ENCODE measurements at regions not wholly inside any gene's neighbourhood (a gene's known extent, or its start where the extent isn't known, plus 50 kb on each side); places are given as distances from the start of the nearest gene placed in this dataset.
"Not testable (repeated sequence)": the region's sequence is repeated elsewhere in the genome, so short reads cannot be mapped to it uniquely, and the experiment has no call there.

DNA sequence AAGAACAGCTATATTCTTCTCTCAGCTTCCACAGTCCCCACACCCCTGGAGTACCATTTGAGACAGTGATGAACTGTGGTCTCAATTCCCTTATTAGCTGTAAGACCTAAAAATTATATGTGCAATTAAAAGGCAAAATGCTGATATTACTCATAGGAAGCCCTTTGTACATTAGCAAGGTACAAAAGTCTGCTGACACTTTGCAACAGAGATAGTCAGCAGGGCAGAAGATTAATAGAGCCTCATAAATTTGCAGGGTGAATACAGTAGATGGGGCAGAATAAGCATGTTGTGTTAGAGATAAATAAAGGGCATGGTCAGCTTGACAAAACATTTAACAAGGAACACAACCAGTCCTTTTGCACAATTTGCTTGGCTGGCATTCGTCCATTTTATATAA is 210.0 kb upstream of the OBI1 start:
- ATAC-seq: no peak
- no peaks in the 10 kb centered on the region for H3K4me1 Mint-ChIP-seq
- no peaks in the 10 kb centered on the region for H3K36me3 Mint-ChIP-seq
- H3K4me3 Mint-ChIP-seq: no peak overlapping the region
- ChIA-PET CTCF (no interaction called here), POLR2A (interaction anchor here (0.6 kb wide), 1 partner anchor 84 kb away, joined by 3 read pairs; no protein-coding TSS in a partner anchor)
- no peak for DNase-seq (ENCODE audit: low spot score)
- H3K9me3 Mint-ChIP-seq: peaks cover 22% of the 10 kb centered on the region
- no peak for TF ChIP-seq MXD4 (CRISPR knock-in tag; IDR thresholded peaks at IDR 0.05; ENCODE audit: borderline replicate concordance)
- TF ChIP-seq ZNF219 (CRISPR knock-in tag; IDR thresholded peaks at IDR 0.05; ENCODE audit: borderline replicate concordance): no peak
- TF ChIP-seq, protein P1, sequence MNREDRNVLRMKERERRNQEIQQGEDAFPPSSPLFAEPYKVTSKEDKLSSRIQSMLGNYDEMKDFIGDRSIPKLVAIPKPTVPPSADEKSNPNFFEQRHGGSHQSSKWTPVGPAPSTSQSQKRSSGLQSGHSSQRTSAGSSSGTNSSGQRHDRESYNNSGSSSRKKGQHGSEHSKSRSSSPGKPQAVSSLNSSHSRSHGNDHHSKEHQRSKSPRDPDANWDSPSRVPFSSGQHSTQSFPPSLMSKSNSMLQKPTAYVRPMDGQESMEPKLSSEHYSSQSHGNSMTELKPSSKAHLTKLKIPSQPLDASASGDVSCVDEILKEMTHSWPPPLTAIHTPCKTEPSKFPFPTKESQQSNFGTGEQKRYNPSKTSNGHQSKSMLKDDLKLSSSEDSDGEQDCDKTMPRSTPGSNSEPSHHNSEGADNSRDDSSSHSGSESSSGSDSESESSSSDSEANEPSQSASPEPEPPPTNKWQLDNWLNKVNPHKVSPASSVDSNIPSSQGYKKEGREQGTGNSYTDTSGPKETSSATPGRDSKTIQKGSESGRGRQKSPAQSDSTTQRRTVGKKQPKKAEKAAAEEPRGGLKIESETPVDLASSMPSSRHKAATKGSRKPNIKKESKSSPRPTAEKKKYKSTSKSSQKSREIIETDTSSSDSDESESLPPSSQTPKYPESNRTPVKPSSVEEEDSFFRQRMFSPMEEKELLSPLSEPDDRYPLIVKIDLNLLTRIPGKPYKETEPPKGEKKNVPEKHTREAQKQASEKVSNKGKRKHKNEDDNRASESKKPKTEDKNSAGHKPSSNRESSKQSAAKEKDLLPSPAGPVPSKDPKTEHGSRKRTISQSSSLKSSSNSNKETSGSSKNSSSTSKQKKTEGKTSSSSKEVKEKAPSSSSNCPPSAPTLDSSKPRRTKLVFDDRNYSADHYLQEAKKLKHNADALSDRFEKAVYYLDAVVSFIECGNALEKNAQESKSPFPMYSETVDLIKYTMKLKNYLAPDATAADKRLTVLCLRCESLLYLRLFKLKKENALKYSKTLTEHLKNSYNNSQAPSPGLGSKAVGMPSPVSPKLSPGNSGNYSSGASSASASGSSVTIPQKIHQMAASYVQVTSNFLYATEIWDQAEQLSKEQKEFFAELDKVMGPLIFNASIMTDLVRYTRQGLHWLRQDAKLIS (CRISPR knock-in tag; IDR thresholded peaks at IDR 0.05; ENCODE audit: borderline replicate concordance): no peak
- TF ChIP-seq ZNF416 (CRISPR knock-in tag; IDR thresholded peaks at IDR 0.05): no peak
- TF ChIP-seq, protein P2, sequence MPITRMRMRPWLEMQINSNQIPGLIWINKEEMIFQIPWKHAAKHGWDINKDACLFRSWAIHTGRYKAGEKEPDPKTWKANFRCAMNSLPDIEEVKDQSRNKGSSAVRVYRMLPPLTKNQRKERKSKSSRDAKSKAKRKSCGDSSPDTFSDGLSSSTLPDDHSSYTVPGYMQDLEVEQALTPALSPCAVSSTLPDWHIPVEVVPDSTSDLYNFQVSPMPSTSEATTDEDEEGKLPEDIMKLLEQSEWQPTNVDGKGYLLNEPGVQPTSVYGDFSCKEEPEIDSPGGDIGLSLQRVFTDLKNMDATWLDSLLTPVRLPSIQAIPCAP (CRISPR knock-in tag; IDR thresholded peaks at IDR 0.05): no peak
- no peak for TF ChIP-seq PRRX2 (CRISPR knock-in tag; IDR thresholded peaks at IDR 0.05)
- TF ChIP-seq NR1H2 (CRISPR knock-in tag; IDR thresholded peaks at IDR 0.05): no peak
- no peak for TF ChIP-seq OVOL2 (CRISPR knock-in tag; IDR thresholded peaks at IDR 0.05; ENCODE audit: borderline replicate concordance)
- TF ChIP-seq HMGA2 (CRISPR knock-in tag; IDR thresholded peaks at IDR 0.05): no peak
- TF ChIP-seq, protein P3, sequence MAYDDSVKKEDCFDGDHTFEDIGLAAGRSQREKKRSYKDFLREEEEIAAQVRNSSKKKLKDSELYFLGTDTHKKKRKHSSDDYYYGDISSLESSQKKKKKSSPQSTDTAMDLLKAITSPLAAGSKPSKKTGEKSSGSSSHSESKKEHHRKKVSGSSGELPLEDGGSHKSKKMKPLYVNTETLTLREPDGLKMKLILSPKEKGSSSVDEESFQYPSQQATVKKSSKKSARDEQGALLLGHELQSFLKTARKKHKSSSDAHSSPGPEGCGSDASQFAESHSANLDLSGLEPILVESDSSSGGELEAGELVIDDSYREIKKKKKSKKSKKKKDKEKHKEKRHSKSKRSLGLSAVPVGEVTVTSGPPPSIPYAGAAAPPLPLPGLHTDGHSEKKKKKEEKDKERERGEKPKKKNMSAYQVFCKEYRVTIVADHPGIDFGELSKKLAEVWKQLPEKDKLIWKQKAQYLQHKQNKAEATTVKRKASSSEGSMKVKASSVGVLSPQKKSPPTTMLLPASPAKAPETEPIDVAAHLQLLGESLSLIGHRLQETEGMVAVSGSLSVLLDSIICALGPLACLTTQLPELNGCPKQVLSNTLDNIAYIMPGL (CRISPR knock-in tag; IDR thresholded peaks at IDR 0.05): no peak
- no peak for TF ChIP-seq FOXK1 (CRISPR knock-in tag; IDR thresholded peaks at IDR 0.05)
- TF ChIP-seq SMAD4 (CRISPR knock-in tag; IDR thresholded peaks at IDR 0.05): no peak
- no peak for TF ChIP-seq TEAD1 (CRISPR knock-in tag; IDR thresholded peaks at IDR 0.05)
- H3K27ac Mint-ChIP-seq: no peak overlapping the region
- H3K27me3 Mint-ChIP-seq (ENCODE audit: low read depth): no peaks in the 10 kb centered on the region

DNA sequence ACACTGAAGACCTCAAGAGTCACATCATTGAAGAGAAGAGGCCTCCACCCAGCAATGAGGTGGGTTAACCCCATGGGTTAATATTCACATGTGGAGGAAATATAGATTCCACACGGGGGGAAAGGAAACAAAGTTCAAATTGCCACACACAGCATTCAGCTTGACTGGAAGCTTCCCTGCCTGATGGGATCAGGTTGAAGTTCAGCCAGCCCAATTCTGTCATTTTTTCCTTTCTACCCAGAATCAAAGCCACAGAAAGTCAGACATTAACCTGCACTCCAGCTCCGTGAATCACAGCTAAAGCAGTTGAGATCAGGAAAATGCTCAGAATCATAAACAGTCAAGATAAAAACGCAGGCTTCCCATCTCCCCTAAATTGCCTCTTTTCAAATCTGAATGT is 208.7 kb upstream of the OBI1 start:
- no peaks in the 10 kb centered on the region for H3K36me3 Mint-ChIP-seq
- H3K27me3 Mint-ChIP-seq (ENCODE audit: low read depth): no peaks in the 10 kb centered on the region
- ChIA-PET CTCF (no interaction called here), POLR2A (no interaction called here)
- H3K4me3 Mint-ChIP-seq: no peak overlapping the region
- no peak overlapping the region for H3K27ac Mint-ChIP-seq
- no peaks in the 10 kb centered on the region for H3K4me1 Mint-ChIP-seq
- DNase-seq (ENCODE audit: low spot score): no peak
- TF ChIP-seq ZNF121 (CRISPR knock-in tag; IDR thresholded peaks at IDR 0.05) (no peak), ZBTB21 (CRISPR knock-in tag; IDR thresholded peaks at IDR 0.05; ENCODE audit: borderline replicate concordance) (no peak), OVOL2 (CRISPR knock-in tag; IDR thresholded peaks at IDR 0.05; ENCODE audit: borderline replicate concordance) (no peak), ESRRA (CRISPR knock-in tag; IDR thresholded peaks at IDR 0.05; ENCODE audit: borderline replicate concordance) (no peak), SMAD3 (CRISPR knock-in tag; IDR thresholded peaks at IDR 0.05; ENCODE audit: borderline replicate concordance) (no peak), CREM (CRISPR knock-in tag; IDR thresholded peaks at IDR 0.05) (no peak)
- TF ChIP-seq, protein P4, sequence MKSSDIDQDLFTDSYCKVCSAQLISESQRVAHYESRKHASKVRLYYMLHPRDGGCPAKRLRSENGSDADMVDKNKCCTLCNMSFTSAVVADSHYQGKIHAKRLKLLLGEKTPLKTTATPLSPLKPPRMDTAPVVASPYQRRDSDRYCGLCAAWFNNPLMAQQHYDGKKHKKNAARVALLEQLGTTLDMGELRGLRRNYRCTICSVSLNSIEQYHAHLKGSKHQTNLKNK (CRISPR knock-in tag; IDR thresholded peaks at IDR 0.05): no peak
- TF ChIP-seq, protein P5, sequence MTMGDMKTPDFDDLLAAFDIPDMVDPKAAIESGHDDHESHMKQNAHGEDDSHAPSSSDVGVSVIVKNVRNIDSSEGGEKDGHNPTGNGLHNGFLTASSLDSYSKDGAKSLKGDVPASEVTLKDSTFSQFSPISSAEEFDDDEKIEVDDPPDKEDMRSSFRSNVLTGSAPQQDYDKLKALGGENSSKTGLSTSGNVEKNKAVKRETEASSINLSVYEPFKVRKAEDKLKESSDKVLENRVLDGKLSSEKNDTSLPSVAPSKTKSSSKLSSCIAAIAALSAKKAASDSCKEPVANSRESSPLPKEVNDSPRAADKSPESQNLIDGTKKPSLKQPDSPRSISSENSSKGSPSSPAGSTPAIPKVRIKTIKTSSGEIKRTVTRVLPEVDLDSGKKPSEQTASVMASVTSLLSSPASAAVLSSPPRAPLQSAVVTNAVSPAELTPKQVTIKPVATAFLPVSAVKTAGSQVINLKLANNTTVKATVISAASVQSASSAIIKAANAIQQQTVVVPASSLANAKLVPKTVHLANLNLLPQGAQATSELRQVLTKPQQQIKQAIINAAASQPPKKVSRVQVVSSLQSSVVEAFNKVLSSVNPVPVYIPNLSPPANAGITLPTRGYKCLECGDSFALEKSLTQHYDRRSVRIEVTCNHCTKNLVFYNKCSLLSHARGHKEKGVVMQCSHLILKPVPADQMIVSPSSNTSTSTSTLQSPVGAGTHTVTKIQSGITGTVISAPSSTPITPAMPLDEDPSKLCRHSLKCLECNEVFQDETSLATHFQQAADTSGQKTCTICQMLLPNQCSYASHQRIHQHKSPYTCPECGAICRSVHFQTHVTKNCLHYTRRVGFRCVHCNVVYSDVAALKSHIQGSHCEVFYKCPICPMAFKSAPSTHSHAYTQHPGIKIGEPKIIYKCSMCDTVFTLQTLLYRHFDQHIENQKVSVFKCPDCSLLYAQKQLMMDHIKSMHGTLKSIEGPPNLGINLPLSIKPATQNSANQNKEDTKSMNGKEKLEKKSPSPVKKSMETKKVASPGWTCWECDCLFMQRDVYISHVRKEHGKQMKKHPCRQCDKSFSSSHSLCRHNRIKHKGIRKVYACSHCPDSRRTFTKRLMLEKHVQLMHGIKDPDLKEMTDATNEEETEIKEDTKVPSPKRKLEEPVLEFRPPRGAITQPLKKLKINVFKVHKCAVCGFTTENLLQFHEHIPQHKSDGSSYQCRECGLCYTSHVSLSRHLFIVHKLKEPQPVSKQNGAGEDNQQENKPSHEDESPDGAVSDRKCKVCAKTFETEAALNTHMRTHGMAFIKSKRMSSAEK (CRISPR knock-in tag; IDR thresholded peaks at IDR 0.05; ENCODE audit: borderline replicate concordance): no peak
- no peak for ATAC-seq
- peaks cover 31% of the 10 kb centered on the region for H3K9me3 Mint-ChIP-seq

DNA sequence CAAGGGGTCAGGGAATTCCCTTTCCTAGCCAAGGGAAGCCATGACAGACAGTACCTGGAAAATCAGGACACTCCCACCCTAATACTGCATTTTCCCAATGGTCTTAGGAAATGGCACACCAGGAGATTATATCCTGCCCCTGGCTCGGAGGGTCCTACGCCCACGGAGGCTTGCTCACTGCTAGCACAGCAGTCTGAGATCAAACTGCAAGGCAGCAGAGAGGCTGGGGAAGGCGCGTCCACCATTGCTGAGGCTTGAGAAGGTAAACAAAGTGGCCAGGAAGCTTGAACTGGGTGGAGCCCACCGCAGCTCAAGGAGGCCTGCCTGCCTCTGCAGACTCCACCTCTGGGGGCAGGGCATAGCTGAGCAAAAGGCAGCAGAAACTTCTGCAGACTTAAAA is 207.1 kb upstream of the OBI1 start:
- H3K27me3 Mint-ChIP-seq (ENCODE audit: low read depth); ATAC-seq; H3K27ac Mint-ChIP-seq; POLR2A ChIA-PET; H3K4me1 Mint-ChIP-seq; H3K36me3 Mint-ChIP-seq; CTCF ChIA-PET; DNase-seq (ENCODE audit: low spot score); H3K4me3 Mint-ChIP-seq: not testable (repeated sequence)
- H3K9me3 Mint-ChIP-seq: peaks cover 38% of the 10 kb centered on the region
